ENCODE measurements at regions not wholly inside any gene's neighbourhood (a gene's known extent, or its start where the extent isn't known, plus 50 kb on each side); places are given as distances from the start of the nearest gene placed in this dataset.

GRCh38 chr7:31437250-31437865 is 76.5 kb upstream of the ITPRID1 start:
- ATAC-seq (no peak), DNase-seq (ENCODE audit: low read depth, low spot score) (no peak)
- ChIA-PET CTCF (no interaction called here), POLR2A (no interaction called here)
- in situ Hi-C loops (cut with HindIII; ENCODE audit: low pct_unique_long_range_greater_than_20kb, low sequenced_read_pairs) = no loop called here
- Histone ChIP-seq H3K27ac (ENCODE audit: low read length) (no peak overlapping the region), H3K4me3 (ENCODE audit: low read depth in 2 of 2, low read length in 2 of 2) (no peak overlapping the region), H3K9me3 (ENCODE audit: control insufficient read depth, insufficient read depth, low read depth, low read length) (no peaks in the 10 kb centered on the region), H3K27me3 (ENCODE audit: control insufficient read depth, insufficient read depth, low read length) (peaks cover 2% of the 10 kb centered on the region; the same call in 1 of the 2 replicates), H3K4me1 (ENCODE audit: control insufficient read depth, insufficient read depth, low read length) (no peaks in the 10 kb centered on the region), H3K36me3 (ENCODE audit: control insufficient read depth, insufficient read depth, low read length) (no peaks in the 10 kb centered on the region)
- TF ChIP-seq REST (IDR thresholded peaks at IDR 0.05; ENCODE audit: insufficient read depth in 1 of 2, low read depth in 2 of 2, low read length in 1 of 2) (no peak), SIN3A (IDR thresholded peaks at IDR 0.05; ENCODE audit: borderline replicate concordance, insufficient read depth, low read depth, low read length) (no peak), POLR2AphosphoS5 (IDR thresholded peaks at IDR 0.05; ENCODE audit: low read depth, low read length) (no peak), TCF7L2 (IDR thresholded peaks at IDR 0.05; ENCODE audit: low read depth, low read length) (no peak), CTCF (IDR thresholded peaks at IDR 0.05) (no peak)
- BruUV-seq (replicated peaks) = no TSS peak
- intact Hi-C loops (cut with micrococcal nuclease; ENCODE audit: unreplicated experiment) = no loop called here

- Histone ChIP-seq H3K36me3 (ENCODE audit: control insufficient read depth, insufficient read depth, low read length) (no peaks in the 10 kb centered on the region), H3K9me3 (ENCODE audit: control insufficient read depth, insufficient read depth, low read depth, low read length) (no peaks in the 10 kb centered on the region), H3K4me1 (ENCODE audit: control insufficient read depth, insufficient read depth, low read length) (no peaks in the 10 kb centered on the region), H3K27ac (ENCODE audit: low read length) (no peak overlapping the region), H3K4me3 (ENCODE audit: low read depth in 2 of 2, low read length in 2 of 2) (no peak overlapping the region), H3K27me3 (ENCODE audit: control insufficient read depth, insufficient read depth, low read length) (peaks cover 2% of the 10 kb centered on the region; the same call in 1 of the 2 replicates)
- intact Hi-C loops (cut with micrococcal nuclease; ENCODE audit: unreplicated experiment) (no loop called here), in situ Hi-C loops (cut with HindIII; ENCODE audit: low pct_unique_long_range_greater_than_20kb, low sequenced_read_pairs) (no loop called here)
- ChIA-PET CTCF (no interaction called here), POLR2A (no interaction called here)
- DNase-seq (ENCODE audit: low read depth, low spot score) = no peak
- no TSS peak for BruUV-seq (replicated peaks)
- no peak for ATAC-seq
- no peak for TF ChIP-seq SIN3A (IDR thresholded peaks at IDR 0.05; ENCODE audit: borderline replicate concordance, insufficient read depth, low read depth, low read length)
- TF ChIP-seq TCF7L2 (IDR thresholded peaks at IDR 0.05; ENCODE audit: low read depth, low read length) = no peak
- TF ChIP-seq REST (IDR thresholded peaks at IDR 0.05; ENCODE audit: insufficient read depth in 1 of 2, low read depth in 2 of 2, low read length in 1 of 2) = no peak
- no peak for TF ChIP-seq CTCF (IDR thresholded peaks at IDR 0.05)
- no peak for TF ChIP-seq POLR2AphosphoS5 (IDR thresholded peaks at IDR 0.05; ENCODE audit: low read depth, low read length)
Observed at GRCh38 chr7:31439165-31439564, 74.7 kb upstream of the ITPRID1 start.

Measured in Panc1 (cell line).